ENCODE measurements at regions not wholly inside any gene's neighbourhood (a gene's known extent, or its start where the extent isn't known, plus 50 kb on each side); places are given as distances from the start of the nearest gene placed in this dataset.

DNA sequence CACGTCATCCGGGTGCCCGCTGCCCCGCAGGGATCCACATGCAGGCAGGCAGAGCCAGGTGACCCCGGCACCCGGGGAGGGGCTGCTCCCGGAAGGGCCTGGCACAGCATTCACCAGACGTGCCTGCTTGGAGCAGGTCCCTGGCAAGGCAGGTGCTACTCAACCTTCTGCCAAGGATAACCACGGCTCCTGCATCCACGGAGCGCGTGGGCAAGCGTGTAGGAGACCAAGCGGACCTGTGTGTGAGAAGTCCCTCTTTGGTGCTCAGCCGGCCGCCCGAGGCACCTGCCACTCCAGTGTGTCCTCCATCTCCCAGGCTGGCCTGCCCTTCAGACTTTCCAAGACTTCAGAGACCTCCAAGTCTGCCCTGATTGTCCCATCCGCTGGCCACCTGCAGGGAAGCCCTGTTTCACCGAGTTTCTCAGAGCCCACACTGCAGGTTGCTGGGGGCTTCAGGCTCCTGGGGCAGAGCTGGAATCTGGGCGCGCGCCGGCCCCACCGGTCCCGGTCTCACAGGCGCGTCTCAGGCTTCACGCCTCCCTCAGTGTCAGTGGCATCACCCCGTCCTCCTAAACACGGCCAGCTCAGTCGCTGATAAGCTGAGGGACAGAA lies 124.3 kb downstream of the DLL1 start:
- peak; percentile 67 for DNase-seq (ENCODE audit: low spot score)
- in situ Hi-C loops (cut with HindIII; ENCODE audit: low sequenced_read_pairs) = no loop called here

DNA sequence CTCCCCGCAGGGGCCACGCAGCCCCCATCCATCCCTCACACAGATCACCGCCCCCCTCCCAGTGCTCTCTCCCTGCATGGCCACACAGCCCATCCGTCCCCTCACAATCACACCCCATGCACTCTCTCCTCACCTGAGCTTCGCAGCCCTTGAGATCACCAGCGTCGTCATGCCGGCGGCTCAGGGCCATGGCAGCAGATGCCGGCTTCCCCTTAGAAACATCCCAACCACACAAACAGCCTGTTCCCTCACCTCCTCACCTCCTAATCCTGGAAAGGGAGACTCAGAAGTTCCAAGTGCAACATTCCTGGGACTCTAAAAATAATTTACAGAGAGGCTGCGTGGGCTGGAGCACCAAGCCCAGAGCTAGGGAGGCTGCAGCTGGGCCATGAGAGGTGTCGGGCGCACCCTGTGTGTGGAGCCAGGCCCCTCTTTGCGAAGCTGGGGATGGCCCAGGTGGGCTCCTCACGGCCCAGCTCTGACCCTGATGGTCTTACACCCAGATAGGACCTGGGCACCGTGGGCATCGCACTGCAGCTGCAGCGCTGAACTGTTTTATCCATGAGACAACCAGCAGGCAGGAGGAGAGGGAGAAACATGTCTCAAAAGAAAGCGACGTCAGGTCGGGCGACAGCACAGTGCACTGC lies 125.3 kb downstream of the DLL1 start:
- DNase-seq (ENCODE audit: low spot score) = no peak
- in situ Hi-C loops (cut with HindIII; ENCODE audit: low sequenced_read_pairs) = no loop called here

DNA sequence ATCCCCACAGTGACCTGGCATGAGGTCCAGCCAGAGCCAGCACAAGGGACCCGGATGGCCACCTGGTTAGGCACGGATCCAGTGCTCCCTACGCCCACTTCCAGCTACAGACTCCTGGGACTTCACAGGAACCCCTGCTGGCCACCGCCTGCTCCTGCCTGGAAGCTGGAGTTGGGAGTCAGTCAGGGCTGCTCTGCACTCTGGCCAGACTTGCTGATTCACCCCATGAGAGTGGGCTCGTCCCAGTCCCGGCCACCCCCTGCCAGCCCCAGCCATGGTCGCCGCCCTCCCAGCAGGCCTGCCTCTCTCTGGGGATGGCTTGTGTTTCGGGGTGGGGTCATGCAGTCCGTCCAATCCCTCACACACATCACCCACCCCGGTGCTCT lies 125.8 kb downstream of the DLL1 start:
- no peak for DNase-seq (ENCODE audit: low spot score)
- in situ Hi-C loops (cut with HindIII; ENCODE audit: low sequenced_read_pairs) = no loop called here

DNA sequence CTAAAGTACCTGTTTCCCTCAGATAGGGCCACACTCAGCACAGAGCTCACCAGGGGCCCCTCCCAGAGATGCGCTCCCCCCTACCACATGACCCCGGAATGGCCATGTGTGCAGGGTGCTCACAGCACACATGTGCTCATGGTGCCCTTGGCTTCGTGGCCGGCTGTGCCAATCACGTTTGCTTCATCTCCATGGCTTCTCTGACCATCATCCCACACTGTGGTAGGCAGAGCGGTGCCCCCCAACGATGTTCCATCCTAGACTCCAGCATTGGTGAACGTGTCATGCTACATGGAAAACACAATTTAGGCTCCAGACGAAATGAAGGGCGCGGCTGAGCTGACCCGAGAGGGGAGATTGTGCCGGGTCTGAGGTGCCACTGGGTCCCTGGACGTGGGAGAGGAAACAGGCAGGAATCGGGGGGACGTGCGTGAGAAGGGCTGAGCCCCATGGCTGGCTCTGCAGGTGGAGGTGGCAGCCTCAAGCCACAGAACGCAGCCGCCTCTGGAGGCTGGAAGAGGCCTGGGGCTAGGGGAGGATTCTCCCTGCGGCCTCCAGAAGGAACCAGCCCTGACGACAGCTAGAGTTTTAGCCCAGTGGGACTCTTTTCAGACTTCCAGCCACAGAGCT lies 126.5 kb downstream of the DLL1 start:
- in situ Hi-C loops (cut with HindIII; ENCODE audit: low sequenced_read_pairs) = no loop called here
- DNase-seq (ENCODE audit: low spot score) = no peak

DNA sequence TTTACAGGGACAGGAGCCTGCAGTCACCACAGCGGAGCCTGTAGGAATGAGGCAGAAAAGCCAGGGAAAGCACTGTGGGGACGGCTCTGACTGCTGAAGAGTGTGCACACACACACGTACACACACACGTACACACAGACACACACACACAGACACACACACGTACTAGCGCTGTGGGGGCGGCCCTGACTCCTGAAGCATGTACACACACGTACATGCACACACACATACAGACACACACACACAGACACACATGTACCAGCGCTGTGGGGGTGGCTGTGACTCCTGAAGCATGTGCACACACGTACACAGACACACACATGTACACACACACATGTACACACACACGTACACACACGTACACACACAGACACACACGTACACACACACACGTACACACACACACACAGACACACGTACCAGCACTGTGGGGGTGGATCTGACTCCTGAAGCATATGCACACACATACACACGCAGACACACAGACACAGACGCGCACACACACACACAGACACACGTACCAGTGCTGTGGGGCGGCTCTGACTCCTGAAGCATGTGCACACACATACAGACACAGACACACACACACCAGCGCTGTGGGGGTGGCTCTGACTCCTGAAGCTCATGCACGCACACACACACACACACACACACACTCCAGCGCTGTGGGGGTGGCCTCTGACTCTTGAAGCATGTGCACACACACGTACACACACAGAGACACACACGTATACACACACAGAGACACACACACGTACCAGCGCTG lies 127.3 kb downstream of the DLL1 start:
- in situ Hi-C loops (cut with HindIII; ENCODE audit: low sequenced_read_pairs) = no loop called here
- DNase-seq (ENCODE audit: low spot score) = no peak

DNA sequence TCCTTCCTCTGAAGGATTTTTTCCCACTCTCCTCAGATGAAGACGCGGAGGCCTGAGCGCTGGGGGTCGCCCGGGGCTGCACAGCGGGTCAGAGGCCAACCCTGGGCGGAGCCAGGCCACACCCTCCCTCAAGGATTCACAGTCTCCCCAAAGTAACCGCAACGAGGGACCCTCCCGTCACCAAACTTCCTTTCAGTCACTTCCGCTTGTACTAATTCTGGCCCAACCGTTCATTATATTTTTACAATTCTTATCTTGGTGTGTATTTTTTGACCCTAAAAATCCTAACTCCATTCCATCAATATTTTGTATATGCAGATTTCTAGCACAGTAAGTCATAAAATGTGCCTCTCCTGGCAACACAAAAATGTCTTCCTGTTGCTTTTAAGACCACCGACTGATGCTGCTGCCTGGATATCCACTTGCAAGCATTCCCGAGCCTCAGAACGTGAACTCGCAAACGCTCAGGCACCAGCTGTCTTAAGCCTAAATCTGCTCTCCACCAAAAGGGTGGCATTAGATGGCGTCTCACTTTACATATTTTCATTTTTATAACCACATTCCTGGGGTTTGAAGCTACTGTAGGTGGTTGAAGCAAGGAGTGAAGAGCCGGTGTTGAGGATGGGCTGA lies 128.0 kb downstream of the DLL1 start:
- in situ Hi-C loops (cut with HindIII; ENCODE audit: low sequenced_read_pairs) = no loop called here
- DNase-seq (ENCODE audit: low spot score) = no peak

DNA sequence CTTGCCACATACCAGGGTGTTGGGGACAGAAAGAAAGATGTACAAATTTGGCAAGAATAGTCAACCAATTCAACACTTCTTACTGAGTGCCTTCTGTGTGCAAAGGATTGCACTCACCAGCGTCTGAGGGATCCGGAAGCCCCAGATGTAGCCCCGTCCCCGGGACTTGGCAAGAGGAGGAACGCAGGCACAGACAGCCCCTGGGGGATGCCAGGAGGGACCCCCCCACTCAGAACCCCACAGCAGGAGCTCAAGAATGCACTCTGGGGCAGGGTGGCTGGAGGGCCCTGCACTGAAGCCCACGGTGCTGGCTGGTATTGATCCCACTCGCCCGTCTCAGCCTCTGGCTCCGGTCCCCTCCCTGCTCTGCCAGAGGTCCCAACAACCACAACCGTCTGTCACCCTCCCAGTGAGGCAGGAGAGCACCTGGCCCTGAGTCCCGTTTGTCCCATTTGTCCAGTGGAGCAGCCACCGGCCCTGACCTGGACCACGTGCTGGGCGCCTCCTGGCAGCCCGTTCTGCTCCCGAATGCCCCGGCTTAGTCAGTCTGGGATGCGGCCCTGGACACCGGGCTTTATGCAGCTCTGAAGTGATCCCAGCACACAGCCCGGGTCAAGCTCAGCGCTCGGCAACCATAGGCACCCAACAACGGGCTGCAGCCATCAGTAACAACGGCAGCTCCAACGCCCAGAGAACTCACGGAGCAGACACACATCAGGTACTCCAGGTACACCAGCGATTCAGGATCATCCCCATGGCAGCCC lies 128.7 kb downstream of the DLL1 start:
- DNase-seq (ENCODE audit: low spot score) = no peak
- in situ Hi-C loops (cut with HindIII; ENCODE audit: low sequenced_read_pairs) = no loop called here

DNA sequence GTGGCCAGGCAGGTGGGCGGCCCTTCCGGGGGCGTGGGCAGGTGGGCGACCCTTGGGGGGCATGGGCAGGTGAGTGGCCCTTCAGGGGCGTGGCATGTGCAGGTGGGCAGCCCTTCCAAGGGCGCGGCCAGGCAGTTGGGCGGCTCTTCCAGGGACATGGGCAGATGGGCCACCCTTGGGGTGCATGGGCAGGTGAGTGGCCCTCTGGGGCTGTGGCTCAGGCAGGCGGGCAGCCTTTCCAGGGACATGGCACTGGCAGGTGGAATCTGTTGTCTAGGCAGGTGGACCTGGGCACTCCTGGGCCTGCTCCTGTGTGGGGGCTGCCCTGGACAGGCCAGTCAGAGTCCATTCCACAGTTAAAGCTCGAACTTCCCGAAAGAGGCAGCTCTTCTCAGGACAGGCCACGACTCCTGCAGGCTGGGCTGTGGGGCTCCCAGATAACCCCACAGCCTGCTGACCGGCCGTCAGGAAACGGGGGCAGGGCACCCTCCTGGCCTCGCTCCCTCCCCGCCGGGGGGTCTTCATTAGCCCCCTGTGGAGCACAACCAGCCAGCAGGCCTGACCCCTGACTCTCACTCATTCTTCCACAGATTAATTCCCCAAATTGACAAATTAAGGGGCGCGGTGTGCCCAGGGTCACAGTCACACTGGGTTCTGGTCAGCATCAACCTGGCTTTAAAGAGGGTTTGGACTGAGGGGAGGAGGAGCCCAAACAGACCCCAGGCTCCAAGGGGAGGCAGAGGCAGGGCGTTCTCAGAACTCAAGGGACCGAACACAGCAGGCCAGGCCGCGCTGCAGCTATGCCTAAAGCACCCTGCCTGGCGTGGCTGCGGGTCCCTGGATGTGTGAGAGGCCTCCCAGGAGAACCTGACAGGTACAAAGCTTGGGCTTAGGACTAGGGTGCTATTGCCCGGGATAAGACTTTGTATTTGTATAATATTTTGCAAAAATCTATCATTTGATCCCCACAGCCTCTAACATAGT lies 130.0 kb downstream of the DLL1 start:
- DNase-seq (ENCODE audit: low spot score) = no peak
- in situ Hi-C loops (cut with HindIII; ENCODE audit: low sequenced_read_pairs) = no loop called here

DNA sequence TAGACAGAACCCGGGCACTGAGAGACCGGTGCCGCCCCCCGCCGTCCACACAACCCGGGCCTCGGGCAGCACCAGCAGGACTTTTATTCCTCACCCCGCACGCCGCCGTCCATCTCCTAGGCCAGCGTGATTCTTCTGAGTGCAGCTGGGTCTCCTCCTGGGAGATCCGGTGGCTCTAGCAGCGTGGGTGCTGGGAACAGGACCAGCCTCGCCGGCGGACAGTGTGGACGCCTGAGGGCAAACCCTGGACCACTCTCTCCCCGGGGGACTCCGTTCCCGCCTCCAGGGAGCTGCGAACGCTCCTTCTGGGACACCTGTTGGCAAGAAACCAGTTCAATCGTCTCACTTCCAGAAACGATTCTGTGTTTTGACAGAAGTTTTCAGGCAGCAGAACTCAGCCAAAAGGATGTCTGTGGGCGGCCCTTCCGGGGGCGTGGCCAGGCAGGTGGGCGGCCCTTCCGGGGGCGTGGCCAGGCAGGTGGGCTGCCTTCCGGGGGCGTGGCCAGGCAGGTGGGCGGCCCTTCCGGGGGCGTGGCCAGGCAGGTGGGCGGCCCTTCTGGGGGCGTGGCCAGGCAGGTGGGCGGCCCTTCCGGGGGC lies 130.7 kb downstream of the DLL1 start:
- in situ Hi-C loops (cut with HindIII; ENCODE audit: low sequenced_read_pairs) = no loop called here
- no peak for DNase-seq (ENCODE audit: low spot score)

DNA sequence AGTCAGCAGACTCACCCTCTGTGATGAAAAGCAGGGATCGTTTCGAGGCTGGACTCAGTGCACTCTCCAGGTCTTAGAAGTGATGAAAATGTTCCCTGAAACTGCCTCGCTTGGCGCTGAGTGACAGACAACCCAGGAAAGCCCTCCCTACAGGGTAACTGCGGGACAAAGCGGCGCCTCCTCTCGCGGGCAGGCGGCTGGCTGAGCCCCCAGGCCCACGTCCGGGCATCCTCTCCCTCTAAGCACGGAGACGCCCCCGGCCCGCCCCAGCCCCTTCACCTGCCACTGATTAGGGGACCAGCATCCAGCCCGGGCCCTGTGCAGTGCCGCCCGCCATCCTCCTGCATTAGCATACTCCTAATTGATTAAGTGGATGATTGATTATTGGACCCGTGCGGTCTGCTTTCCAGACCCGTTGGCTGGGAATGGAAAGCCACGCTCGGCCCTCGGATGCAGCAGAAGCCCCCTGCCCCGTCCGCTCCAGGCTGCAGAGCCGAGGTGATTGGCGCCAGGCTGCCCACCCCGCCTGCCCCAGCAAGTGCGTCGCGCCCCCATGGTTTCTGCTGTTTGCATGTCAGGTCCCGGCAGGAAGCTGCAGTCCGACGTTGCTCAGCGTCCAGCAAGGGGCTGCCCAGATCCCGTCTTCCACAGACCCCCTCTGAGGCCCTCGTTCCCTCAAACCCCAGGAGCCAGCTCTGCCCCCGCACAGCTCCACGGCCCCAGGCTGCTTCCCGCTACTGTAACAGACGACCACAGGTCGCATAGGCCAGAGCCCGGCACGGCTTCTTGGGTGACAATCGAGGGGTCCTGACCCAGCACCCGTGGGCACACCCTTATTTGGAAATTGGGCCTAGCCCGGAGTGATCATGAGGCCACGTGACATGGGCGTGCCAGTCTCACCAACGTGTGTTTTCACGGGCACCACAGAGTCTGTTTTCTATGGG lies 131.6 kb downstream of the DLL1 start:
- DNase-seq (ENCODE audit: low spot score) = no peak

DNA sequence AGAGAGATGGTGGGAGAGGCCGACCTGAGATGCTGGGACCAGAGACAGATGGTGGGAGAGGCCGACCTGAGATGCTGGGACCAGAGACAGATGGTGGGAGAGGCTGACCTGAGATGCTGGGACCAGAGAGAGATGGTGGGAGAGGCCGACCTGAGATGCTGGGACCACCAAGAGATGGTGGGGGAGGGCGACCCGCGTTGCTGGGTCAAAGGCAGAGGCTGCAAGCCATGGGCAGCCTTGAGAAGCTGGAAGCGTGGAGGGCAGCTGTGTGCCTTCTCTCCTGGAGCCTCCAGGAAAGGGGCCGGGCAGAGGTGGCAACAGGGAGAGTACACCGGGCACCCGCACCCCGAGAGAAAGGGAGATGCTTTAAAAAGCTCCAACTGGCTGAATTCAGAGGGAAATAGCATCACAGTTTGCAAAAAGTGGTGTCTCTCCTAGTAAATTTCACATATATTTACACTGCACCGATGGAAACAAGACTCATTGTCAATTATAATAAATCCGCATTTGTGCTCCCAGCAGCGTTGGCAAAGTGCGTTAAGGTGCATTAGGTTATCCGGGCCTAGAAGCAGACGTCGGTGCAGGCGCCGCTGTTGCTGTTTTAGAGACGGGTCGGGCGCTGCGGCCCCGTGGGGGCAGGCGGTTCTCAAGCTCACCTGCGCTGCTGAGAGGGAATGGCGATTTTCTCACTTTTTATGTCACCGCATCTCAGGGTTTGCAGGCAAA lies 132.4 kb downstream of the DLL1 start:
- no peak for DNase-seq (ENCODE audit: low spot score)
- in situ Hi-C loops (cut with HindIII; ENCODE audit: low sequenced_read_pairs) = no loop called here

More for the DNA sequence above, 131.6 kb downstream of the DLL1 start:
- in situ Hi-C loops (cut with HindIII; ENCODE audit: low sequenced_read_pairs) = no loop called here

DNA sequence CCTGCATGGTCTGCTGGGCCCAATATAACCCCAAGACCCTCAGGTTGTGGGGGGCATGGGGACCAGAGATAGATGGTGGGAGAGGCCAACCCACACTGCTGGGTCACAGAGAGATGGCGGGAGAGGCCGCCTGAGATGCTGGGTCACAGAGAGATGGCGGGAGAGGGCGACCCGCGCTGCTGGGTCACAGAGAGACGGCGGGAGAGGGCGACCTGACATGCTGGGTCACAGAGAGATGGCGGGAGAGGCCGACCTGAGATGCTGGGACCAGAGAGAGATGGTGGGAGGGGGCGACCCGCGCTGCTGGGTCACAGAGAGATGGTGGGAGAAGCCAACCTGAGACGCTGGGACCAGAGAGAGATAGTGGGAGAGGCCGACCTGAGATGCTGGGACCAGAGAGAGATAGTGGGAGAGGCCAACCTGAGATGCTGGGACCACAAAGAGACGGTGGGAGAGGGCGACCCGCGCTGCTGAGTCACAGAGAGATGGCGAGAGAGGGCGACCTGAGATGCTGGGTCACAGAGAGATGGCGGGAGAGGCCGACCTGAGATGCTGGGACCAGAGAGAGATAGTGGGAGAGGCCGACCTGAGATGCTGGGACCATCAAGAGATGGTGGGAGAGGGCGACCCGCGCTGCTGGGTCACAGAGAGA lies 133.2 kb downstream of the DLL1 start:
- in situ Hi-C loops (cut with HindIII; ENCODE audit: low sequenced_read_pairs) = no loop called here
- no peak for DNase-seq (ENCODE audit: low spot score)

DNA sequence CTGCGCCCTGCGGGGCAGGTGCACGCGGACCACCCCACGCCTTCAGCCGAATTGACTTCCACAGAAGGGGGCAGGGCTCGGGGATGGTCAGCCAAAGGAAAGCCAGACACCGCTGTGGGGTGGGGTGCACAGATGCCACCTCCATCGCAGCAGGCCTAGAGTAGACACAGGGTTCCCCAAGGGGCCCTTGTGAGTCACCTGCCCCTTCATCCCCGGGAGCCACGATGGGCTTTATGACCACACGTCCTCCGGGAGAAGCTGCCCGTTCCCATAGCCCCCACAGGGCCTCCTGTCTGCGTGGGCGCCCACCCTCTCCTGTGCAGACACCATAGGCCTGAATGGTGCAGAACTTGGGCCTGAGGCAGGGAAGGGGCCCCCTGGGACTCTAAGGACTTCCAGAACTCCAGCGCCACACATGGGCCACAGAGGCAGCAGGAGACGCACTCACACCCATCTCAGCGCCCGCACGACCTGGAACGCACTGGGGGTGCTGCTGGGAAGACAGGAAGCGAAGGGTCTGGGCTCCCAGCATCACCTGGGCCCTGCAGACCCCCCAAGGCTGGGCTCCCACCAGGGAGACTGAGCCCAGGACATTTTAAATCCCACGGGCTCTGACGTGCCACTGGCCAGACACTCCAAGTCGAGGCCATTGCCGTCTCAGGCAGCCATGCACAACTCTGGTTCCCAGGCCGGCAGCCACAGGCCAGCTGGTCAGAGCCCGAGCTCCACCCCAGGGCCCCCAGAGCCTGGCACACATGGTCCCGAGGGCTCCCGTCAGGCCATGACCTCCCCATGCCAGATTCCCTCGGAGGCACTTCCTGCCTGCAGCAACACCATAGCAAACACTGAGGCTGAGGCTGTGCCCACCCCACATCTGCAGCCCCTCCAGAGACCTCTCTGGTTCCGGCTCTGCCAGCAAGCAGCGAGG lies 134.2 kb downstream of the DLL1 start:
- no peak for DNase-seq (ENCODE audit: low spot score)
- in situ Hi-C loops (cut with HindIII; ENCODE audit: low sequenced_read_pairs) = no loop called here

DNA sequence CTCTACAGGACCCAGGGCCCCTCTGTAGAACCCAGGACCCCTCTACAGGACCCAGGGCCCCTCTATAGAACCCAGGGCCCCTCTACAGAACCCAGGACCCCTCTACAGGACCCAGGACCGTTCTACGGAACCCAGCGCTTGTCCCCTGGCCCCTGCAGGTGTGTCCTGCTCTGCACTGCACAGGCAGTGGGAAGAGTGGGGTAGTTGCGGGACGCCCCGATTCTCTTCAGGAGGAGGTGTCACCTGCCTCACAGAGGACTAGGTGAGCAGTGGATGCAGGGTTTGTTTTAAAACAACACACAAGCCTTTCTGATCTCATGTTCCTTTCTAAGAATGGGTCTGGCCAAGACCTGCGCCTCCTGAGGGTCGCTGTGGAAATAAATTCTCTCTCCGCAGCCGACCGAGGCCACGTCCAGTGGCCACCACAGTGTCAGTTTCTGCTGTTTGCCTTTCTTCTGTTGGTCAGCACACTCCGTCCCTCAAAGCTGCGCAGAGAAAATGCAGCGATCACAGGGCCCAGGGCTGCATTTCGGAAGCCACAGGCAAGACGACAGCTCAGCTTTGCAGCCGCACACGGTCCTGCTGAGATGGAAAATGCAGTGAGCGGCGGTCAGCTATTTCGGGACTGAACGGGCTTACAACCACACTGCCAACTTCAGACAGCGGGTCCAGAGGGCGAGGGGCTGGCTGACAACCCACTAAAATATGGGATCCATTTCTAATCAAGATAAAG lies 135.2 kb downstream of the DLL1 start:
- in situ Hi-C loops (cut with HindIII; ENCODE audit: low sequenced_read_pairs) = no loop called here
- DNase-seq (ENCODE audit: low spot score) = no peak

Data from G401 (cell line).